Panc1 (cell line): ENCODE measurements at regions not wholly inside any gene's neighbourhood (a gene's known extent, or its start where the extent isn't known, plus 50 kb on each side); places are given as distances from the start of the nearest gene placed in this dataset.

Source experiments
- ATAC-seq: fragments of 200-7000 bp; cut with Tn5 transposase; 2 replicates; pipeline ENCODE4 v1.9.1; 2020; ENCODE audit warnings: mild to moderate bottlenecking, moderate library complexity
- BruUV-seq: library from RNA; stranded (reverse); fragments of 400-500 nt; replicated peaks from 2 replicates; lab custom pipeline; 2021; lab: Mats Ljungman, UMichigan
- CTCF ChIA-PET: fragments of 300-600 bp; sonication (Branson Sonifier 250); formaldehyde crosslinking; loops from one replicate; lab custom pipeline; 2022; ENCODE audit warnings: antibody characterized with exemption; lab: Charles Lee
- POLR2A ChIA-PET: fragments of 300-600 bp; sonication (Branson Sonifier 250); formaldehyde crosslinking; loops from one replicate; lab custom pipeline; 2022; ENCODE audit warnings: antibody characterized with exemption; lab: Charles Lee
- DNase-seq: peaks from one replicate; pipeline ENCODE4 v3.0.0-alpha.2; 2010; ENCODE audit warnings: low read depth, low spot score
- H3K27ac ChIP-seq: 2 replicates; pipeline ENCODE4 v1.5.1; 2011; ENCODE audit warnings: mild to moderate bottlenecking, low read length, inconsistent platforms
- H3K27me3 ChIP-seq: fragments of 200-500 bp; sonication (Bioruptor generic); 2 replicates; pipeline ENCODE4 v1.6.0; 2014; ENCODE audit warnings: low read length, inconsistent platforms; ENCODE audit not compliant: control insufficient read depth, insufficient read depth
- H3K36me3 ChIP-seq: fragments of 200-500 bp; sonication (Bioruptor generic); 2 replicates; pipeline ENCODE4 v1.5.1; 2014; ENCODE audit warnings: inconsistent platforms, mild to moderate bottlenecking, low read length, moderate library complexity; ENCODE audit not compliant: control insufficient read depth, insufficient read depth
- H3K4me1 ChIP-seq: 2 replicates; pipeline ENCODE4 v1.5.1; 2011; ENCODE audit warnings: inconsistent platforms, mild to moderate bottlenecking, low read length, moderate library complexity; ENCODE audit not compliant: control insufficient read depth, insufficient read depth
- H3K4me3 ChIP-seq, 2 experiments: 2 replicates each; pipeline ENCODE4 v1.5.1; 2011 to 2012; ENCODE audit warnings: low read depth in 2 of 2, low read length in 2 of 2, mild to moderate bottlenecking in 2 of 2, inconsistent platforms in 1 of 2, moderate library complexity in 1 of 2
- H3K9me3 ChIP-seq: fragments of 200-500 bp; sonication (Bioruptor generic); 2 replicates; pipeline ENCODE4 v1.5.1; 2014; ENCODE audit warnings: low read depth, mild to moderate bottlenecking, inconsistent platforms, low read length, moderate library complexity; ENCODE audit not compliant: control insufficient read depth, insufficient read depth
- POLR2AphosphoS5 ChIP-seq: IDR thresholded peaks from 2 replicates; pipeline ENCODE4 v1.6.1; 2012; ENCODE audit warnings: mild to moderate bottlenecking, low read depth, low read length, moderate library complexity
- SIN3A ChIP-seq: IDR thresholded peaks from 2 replicates; pipeline ENCODE4 v1.6.1; 2012; ENCODE audit warnings: low read depth, mild to moderate bottlenecking, low read length, moderate library complexity, borderline replicate concordance; ENCODE audit not compliant: insufficient read depth
- TCF7L2 ChIP-seq: IDR thresholded peaks from 2 replicates; pipeline ENCODE4 v1.6.1; 2011; ENCODE audit warnings: mild to moderate bottlenecking, low read depth, low read length, inconsistent platforms
- in situ Hi-C: cut with HindIII; loops from 2 replicates; pipeline ENCODE4 v1.10.0; 2016; ENCODE audit warnings: low sequenced_read_pairs, low pct_unique_long_range_greater_than_20kb
- intact Hi-C: fragments of 100-400 bp; cut with micrococcal nuclease; formaldehyde crosslinking; loops from one replicate; pipeline ENCODE4 v1.10.0; 2022; ENCODE audit not compliant: unreplicated experiment
- TF ChIP-seq, protein P1 (sequence below): fragments of 450-650 bp; IDR thresholded peaks from 2 replicates; pipeline ENCODE4 v1.5.1; 2017; ENCODE audit warnings: mild to moderate bottlenecking
- TF ChIP-seq, protein P2 (sequence below), 2 experiments: IDR thresholded peaks; 2 replicates each; pipeline ENCODE4 v1.6.1; 2011 to 2012; ENCODE audit warnings: low read depth in 2 of 2, control low read depth in 1 of 2, low read length in 1 of 2, mild to moderate bottlenecking in 1 of 2, moderate library complexity in 1 of 2; ENCODE audit not compliant: insufficient read depth in 1 of 2

DNA sequence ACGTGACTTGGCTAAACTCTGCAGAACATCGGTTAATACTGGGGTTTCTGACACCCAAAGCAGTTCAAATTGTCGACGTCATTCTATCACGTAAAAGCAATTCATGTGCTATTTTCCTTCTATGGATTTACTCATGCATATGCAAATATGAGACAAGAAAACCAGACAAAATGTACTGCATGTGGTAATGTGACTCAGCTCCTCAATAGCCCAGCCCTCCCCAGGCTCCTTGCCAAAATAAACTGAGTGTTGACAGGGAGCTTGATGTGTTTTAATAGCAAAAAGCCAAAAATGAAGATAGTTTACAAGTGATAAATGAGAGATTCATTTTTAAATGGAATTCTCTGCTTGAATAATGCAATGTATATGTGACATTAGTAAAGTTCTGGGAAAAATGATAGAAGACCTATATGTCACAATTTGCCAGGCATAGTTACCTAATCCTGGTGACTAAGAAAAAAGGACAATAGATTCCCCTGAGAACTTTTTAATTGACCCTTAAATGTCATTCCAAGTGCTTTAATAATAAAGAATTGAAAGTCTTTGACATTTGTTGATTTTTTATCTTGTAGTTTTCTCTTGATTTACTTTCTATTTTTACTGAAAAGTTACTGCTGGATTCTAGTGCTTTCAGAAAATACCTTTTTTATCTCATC lies 1700.6 kb upstream of the TENM3 start:
- in situ Hi-C loops (no loop called here), intact Hi-C loops (no loop called here)
- no TSS peak for BruUV-seq
- Histone ChIP-seq H3K9me3 (no peaks in the 10 kb centered on the region), H3K4me1 (no peaks in the 10 kb centered on the region), H3K36me3 (no peaks in the 10 kb centered on the region), H3K4me3 (no peak overlapping the region), H3K27me3 (no peaks in the 10 kb centered on the region), H3K27ac (no peak overlapping the region)
- POLR2A ChIA-PET = no interaction called here
- CTCF ChIA-PET = no interaction called here
- TF ChIP-seq POLR2AphosphoS5 (no peak), SIN3A (no peak), TCF7L2 (no peak)
- TF ChIP-seq, protein P1, sequence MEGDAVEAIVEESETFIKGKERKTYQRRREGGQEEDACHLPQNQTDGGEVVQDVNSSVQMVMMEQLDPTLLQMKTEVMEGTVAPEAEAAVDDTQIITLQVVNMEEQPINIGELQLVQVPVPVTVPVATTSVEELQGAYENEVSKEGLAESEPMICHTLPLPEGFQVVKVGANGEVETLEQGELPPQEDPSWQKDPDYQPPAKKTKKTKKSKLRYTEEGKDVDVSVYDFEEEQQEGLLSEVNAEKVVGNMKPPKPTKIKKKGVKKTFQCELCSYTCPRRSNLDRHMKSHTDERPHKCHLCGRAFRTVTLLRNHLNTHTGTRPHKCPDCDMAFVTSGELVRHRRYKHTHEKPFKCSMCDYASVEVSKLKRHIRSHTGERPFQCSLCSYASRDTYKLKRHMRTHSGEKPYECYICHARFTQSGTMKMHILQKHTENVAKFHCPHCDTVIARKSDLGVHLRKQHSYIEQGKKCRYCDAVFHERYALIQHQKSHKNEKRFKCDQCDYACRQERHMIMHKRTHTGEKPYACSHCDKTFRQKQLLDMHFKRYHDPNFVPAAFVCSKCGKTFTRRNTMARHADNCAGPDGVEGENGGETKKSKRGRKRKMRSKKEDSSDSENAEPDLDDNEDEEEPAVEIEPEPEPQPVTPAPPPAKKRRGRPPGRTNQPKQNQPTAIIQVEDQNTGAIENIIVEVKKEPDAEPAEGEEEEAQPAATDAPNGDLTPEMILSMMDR = no peak
- TF ChIP-seq, protein P2, sequence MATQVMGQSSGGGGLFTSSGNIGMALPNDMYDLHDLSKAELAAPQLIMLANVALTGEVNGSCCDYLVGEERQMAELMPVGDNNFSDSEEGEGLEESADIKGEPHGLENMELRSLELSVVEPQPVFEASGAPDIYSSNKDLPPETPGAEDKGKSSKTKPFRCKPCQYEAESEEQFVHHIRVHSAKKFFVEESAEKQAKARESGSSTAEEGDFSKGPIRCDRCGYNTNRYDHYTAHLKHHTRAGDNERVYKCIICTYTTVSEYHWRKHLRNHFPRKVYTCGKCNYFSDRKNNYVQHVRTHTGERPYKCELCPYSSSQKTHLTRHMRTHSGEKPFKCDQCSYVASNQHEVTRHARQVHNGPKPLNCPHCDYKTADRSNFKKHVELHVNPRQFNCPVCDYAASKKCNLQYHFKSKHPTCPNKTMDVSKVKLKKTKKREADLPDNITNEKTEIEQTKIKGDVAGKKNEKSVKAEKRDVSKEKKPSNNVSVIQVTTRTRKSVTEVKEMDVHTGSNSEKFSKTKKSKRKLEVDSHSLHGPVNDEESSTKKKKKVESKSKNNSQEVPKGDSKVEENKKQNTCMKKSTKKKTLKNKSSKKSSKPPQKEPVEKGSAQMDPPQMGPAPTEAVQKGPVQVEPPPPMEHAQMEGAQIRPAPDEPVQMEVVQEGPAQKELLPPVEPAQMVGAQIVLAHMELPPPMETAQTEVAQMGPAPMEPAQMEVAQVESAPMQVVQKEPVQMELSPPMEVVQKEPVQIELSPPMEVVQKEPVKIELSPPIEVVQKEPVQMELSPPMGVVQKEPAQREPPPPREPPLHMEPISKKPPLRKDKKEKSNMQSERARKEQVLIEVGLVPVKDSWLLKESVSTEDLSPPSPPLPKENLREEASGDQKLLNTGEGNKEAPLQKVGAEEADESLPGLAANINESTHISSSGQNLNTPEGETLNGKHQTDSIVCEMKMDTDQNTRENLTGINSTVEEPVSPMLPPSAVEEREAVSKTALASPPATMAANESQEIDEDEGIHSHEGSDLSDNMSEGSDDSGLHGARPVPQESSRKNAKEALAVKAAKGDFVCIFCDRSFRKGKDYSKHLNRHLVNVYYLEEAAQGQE (IDR thresholded peaks at IDR 0.05; ENCODE audit: insufficient read depth in 1 of 2, low read depth in 2 of 2, low read length in 1 of 2) = no peak
- DNase-seq = no peak
- no peak for ATAC-seq

DNA sequence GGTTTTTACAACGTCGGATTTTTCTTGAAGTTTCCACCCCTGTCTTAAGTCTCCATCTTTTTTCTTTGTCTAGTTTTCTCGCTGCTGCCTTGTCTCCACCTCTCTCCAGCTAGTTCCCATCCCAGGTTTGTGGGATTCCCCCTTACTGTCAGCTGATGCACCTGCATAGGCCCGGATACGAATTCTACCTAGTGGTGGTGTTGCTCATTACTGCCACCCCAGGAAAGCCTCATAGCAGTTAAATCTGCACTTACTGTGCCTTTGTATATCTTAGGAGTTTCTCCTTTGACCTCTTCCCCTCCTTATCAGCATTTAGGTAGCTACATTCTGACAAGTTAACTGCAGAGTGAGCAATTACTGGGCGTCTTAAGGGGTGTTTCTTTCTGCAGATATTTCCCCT lies 1693.1 kb upstream of the TENM3 start:
- Histone ChIP-seq H3K4me1 (no peaks in the 10 kb centered on the region), H3K27ac (no peak overlapping the region), H3K9me3 (no peaks in the 10 kb centered on the region), H3K36me3 (no peaks in the 10 kb centered on the region), H3K4me3 (no peak overlapping the region), H3K27me3 (no peaks in the 10 kb centered on the region)
- TF ChIP-seq, protein P2 (IDR thresholded peaks at IDR 0.05; ENCODE audit: insufficient read depth in 1 of 2, low read depth in 2 of 2, low read length in 1 of 2) = no peak
- TF ChIP-seq SIN3A (no peak), TCF7L2 (no peak), POLR2AphosphoS5 (no peak)
- TF ChIP-seq, protein P1 = no peak
- intact Hi-C loops (no loop called here), in situ Hi-C loops (no loop called here)
- no peak for ATAC-seq
- ChIA-PET POLR2A (no interaction called here), CTCF (no interaction called here)
- BruUV-seq = no TSS peak
- no peak for DNase-seq
